Effector CD4-positive, alpha-beta T cell (primary cell): ENCODE measurements at regions not wholly inside any gene's neighbourhood (a gene's known extent, or its start where the extent isn't known, plus 50 kb on each side); places are given as distances from the start of the nearest gene placed in this dataset.

ENCODE experiments used
- DNase-seq: peaks from one replicate; pipeline ENCODE4 v3.0.0-alpha.2; 2020

- DNase-seq, result no peak
Observed at GRCh38 chr10:44827431-44828006, 83.6 kb upstream of the TMEM72 start.

- no peak for DNase-seq
Observed at GRCh38 chr10:44828508-44829142, 82.5 kb upstream of the TMEM72 start.

GRCh38 chr10:44829426-44829825, 81.7 kb upstream of the TMEM72 start:
- DNase-seq, result no peak

- no peak for DNase-seq
Observed at GRCh38 chr10:44830022-44830421, 81.1 kb upstream of the TMEM72 start.

GRCh38 chr10:44831581-44831980, 79.6 kb upstream of the TMEM72 start:
- no peak for DNase-seq

GRCh38 chr10:44832595-44833390, 78.3 kb upstream of the TMEM72 start:
- DNase-seq, result no peak

- DNase-seq, result no peak
Observed at GRCh38 chr10:44834131-44834530, 77.0 kb upstream of the TMEM72 start.

- no peak for DNase-seq
Observed at GRCh38 chr10:44835300-44835699, 75.8 kb upstream of the TMEM72 start.

- no peak for DNase-seq
Observed at GRCh38 chr10:44843484-44843883, 67.7 kb upstream of the TMEM72 start.

GRCh38 chr10:44845361-44846175, 65.6 kb upstream of the TMEM72 start:
- no peak for DNase-seq

GRCh38 chr10:44847110-44847509, 64.0 kb upstream of the TMEM72 start:
- no peak for DNase-seq

- DNase-seq, result no peak
Observed at GRCh38 chr10:44848211-44848610, 62.9 kb upstream of the TMEM72 start.

GRCh38 chr10:44849936-44850335, 61.2 kb upstream of the TMEM72 start:
- DNase-seq, result no peak

- no peak for DNase-seq
Observed at GRCh38 chr10:44850356-44850934, 60.7 kb upstream of the TMEM72 start.

- no peak for DNase-seq
Observed at GRCh38 chr10:44851413-44851812, 59.7 kb upstream of the TMEM72 start.

- no peak for DNase-seq
Observed at GRCh38 chr10:44851881-44852280, 59.3 kb upstream of the TMEM72 start.

- DNase-seq, result no peak
Observed at GRCh38 chr10:44853148-44853734, 57.9 kb upstream of the TMEM72 start.

- no peak for DNase-seq
Observed at GRCh38 chr10:44853796-44854195, 57.3 kb upstream of the TMEM72 start.

GRCh38 chr10:44854693-44855350, 56.3 kb upstream of the TMEM72 start:
- no peak for DNase-seq

GRCh38 chr10:44856696-44857095, 54.4 kb upstream of the TMEM72 start:
- no peak for DNase-seq

- peak; percentile 20 for DNase-seq
Observed at GRCh38 chr10:44857363-44858016, 53.6 kb upstream of the TMEM72 start.
